ENCODE measurements at regions not wholly inside any gene's neighbourhood (a gene's known extent, or its start where the extent isn't known, plus 50 kb on each side); places are given as distances from the start of the nearest gene placed in this dataset.
"Not testable (repeated sequence)": the region's sequence is repeated elsewhere in the genome, so short reads cannot be mapped to it uniquely, and the experiment has no call there.

GRCh38 chr22:48622891-48623545, 1204.7 kb downstream of the BRD1 start:
- H3K36me3 ChIP-seq: no peaks in the 10 kb centered on the region
- DNase-seq: no peak
- H3K4me1 ChIP-seq: no peaks in the 10 kb centered on the region
- H3K27ac ChIP-seq: no peak overlapping the region
- TF ChIP-seq CTCF (IDR thresholded peaks at IDR 0.05): no peak
- no peak for TF ChIP-seq POLR2A (IDR thresholded peaks at IDR 0.05)
- TF ChIP-seq EP300 (IDR thresholded peaks at IDR 0.05): no peak
- TF ChIP-seq POLR2AphosphoS5 (IDR thresholded peaks at IDR 0.05): no peak
- 82 to 93% (median 92%) methylated on average over 20 to 55 of the region's 55 CpGs for WGBS, 5 donors
- H3K9me3 ChIP-seq: no peaks in the 10 kb centered on the region
- H3K27me3 ChIP-seq: peaks cover 0 to 19% (median under 1%) of the 10 kb centered on the region in 3 donors
- intact Hi-C loops (cut with DNase I; ENCODE audit: low total_unique reads): no loop called here
- H3K4me3 ChIP-seq: no peak overlapping the region

GRCh38 chr22:48621085-48621484, 1206.6 kb downstream of the BRD1 start:
- Histone ChIP-seq H3K4me1 (no peaks in the 10 kb centered on the region), H3K4me3 (no peak overlapping the region), H3K9me3 (no peaks in the 10 kb centered on the region), H3K27ac (no peak overlapping the region), H3K36me3 (no peaks in the 10 kb centered on the region), H3K27me3 (peaks cover 0 to 8% (median 0%) of the 10 kb centered on the region in 3 donors)
- DNase-seq: no peak
- TF ChIP-seq POLR2AphosphoS5 (IDR thresholded peaks at IDR 0.05) (no peak), CTCF (IDR thresholded peaks at IDR 0.05) (no peak), POLR2A (IDR thresholded peaks at IDR 0.05) (no peak), EP300 (IDR thresholded peaks at IDR 0.05) (no peak)
- intact Hi-C loops (cut with DNase I; ENCODE audit: low total_unique reads): no loop called here

- H3K4me1 ChIP-seq; H3K4me3 ChIP-seq; H3K36me3 ChIP-seq; intact Hi-C loops (cut with DNase I; ENCODE audit: low total_unique reads); H3K27ac ChIP-seq; DNase-seq; H3K9me3 ChIP-seq; H3K27me3 ChIP-seq: not testable (repeated sequence)
- WGBS, 5 donors: 68 to 88% (median 77%) methylated on average over 2 of the region's 2 CpGs
Measured at GRCh38 chr22:48620460-48620859, 1207.2 kb downstream of the BRD1 start.

GRCh38 chr22:48619721-48620120, 1208.0 kb downstream of the BRD1 start:
- no peak overlapping the region for H3K27ac ChIP-seq
- 58 to 83% (median 80%) methylated on average over 14 to 20 of the region's 20 CpGs for WGBS, 5 donors
- intact Hi-C loops (cut with DNase I; ENCODE audit: low total_unique reads): no loop called here
- H3K27me3 ChIP-seq: peaks cover 0 to 8% (median 0%) of the 10 kb centered on the region in 3 donors
- no peaks in the 10 kb centered on the region for H3K36me3 ChIP-seq
- H3K4me3 ChIP-seq: no peak overlapping the region
- TF ChIP-seq CTCF (IDR thresholded peaks at IDR 0.05): no peak
- no peaks in the 10 kb centered on the region for H3K9me3 ChIP-seq
- no peak for DNase-seq
- H3K4me1 ChIP-seq: no peaks in the 10 kb centered on the region

GRCh38 chr22:48618326-48618725, 1209.3 kb downstream of the BRD1 start:
- Histone ChIP-seq H3K27me3 (peaks cover 0 to 8% (median 0%) of the 10 kb centered on the region in 3 donors), H3K4me3 (no peak overlapping the region), H3K36me3 (no peaks in the 10 kb centered on the region), H3K9me3 (no peaks in the 10 kb centered on the region), H3K27ac (no peak overlapping the region), H3K4me1 (no peaks in the 10 kb centered on the region)
- 55 to 86% (median 66%) methylated on average over 13 to 18 of the region's 18 CpGs for WGBS, 5 donors
- no peak for TF ChIP-seq POLR2AphosphoS5 (IDR thresholded peaks at IDR 0.05)
- TF ChIP-seq CTCF (IDR thresholded peaks at IDR 0.05): no peak
- TF ChIP-seq POLR2A (IDR thresholded peaks at IDR 0.05): no peak
- no peak for TF ChIP-seq EP300 (IDR thresholded peaks at IDR 0.05)
- DNase-seq: no peak
- intact Hi-C loops (cut with DNase I; ENCODE audit: low total_unique reads): no loop called here
